GM19351 (cell line): ENCODE measurements at regions not wholly inside any gene's neighbourhood (a gene's known extent, or its start where the extent isn't known, plus 50 kb on each side); places are given as distances from the start of the nearest gene placed in this dataset.

Experiments used
- ATAC-seq: cut with Tn5 transposase; IDR thresholded peaks from one replicate; pipeline ENCODE4 v1.9.1; 2021; ENCODE audit warnings: mild to moderate bottlenecking, moderate library complexity; ENCODE audit not compliant: unreplicated experiment

GRCh38 chr7:110090110-110090820 lies 1000.7 kb upstream of the LRRN3 start:
- ATAC-seq, result peak; percentile 78

GRCh38 chr7:110095372-110096052 lies 995.4 kb upstream of the LRRN3 start:
- no peak for ATAC-seq

- no peak for ATAC-seq
Measured at GRCh38 chr7:110104243-110104642, 986.7 kb upstream of the LRRN3 start.

GRCh38 chr7:110105307-110105706 lies 985.6 kb upstream of the LRRN3 start:
- no peak for ATAC-seq

GRCh38 chr7:110105840-110106239 lies 985.1 kb upstream of the LRRN3 start:
- ATAC-seq, result no peak

GRCh38 chr7:110119883-110120581 lies 970.9 kb upstream of the LRRN3 start:
- ATAC-seq, result no peak

GRCh38 chr7:110129159-110129558 lies 961.8 kb upstream of the LRRN3 start:
- ATAC-seq, result no peak

GRCh38 chr7:110130669-110131068 lies 960.3 kb upstream of the LRRN3 start:
- ATAC-seq, result no peak

- ATAC-seq, result no peak
Measured at GRCh38 chr7:110131344-110131743, 959.6 kb upstream of the LRRN3 start.

GRCh38 chr7:110139056-110139455 lies 951.9 kb upstream of the LRRN3 start:
- no peak for ATAC-seq

GRCh38 chr7:110142939-110143526 lies 947.9 kb upstream of the LRRN3 start:
- no peak for ATAC-seq

- ATAC-seq, result no peak
Measured at GRCh38 chr7:110144599-110144998, 946.3 kb upstream of the LRRN3 start.

GRCh38 chr7:110148054-110148453 lies 942.9 kb upstream of the LRRN3 start:
- no peak for ATAC-seq

GRCh38 chr7:110153222-110153621 lies 937.7 kb upstream of the LRRN3 start:
- no peak for ATAC-seq

GRCh38 chr7:110156511-110156910 lies 934.4 kb upstream of the LRRN3 start:
- ATAC-seq, result no peak

GRCh38 chr7:110157631-110158362 lies 933.1 kb upstream of the LRRN3 start:
- ATAC-seq, result no peak

GRCh38 chr7:110168010-110168409 lies 922.9 kb upstream of the LRRN3 start:
- no peak for ATAC-seq

- ATAC-seq, result no peak
Measured at GRCh38 chr7:110170841-110171240, 920.1 kb upstream of the LRRN3 start.

GRCh38 chr7:110177463-110177862 lies 913.5 kb upstream of the LRRN3 start:
- ATAC-seq, result no peak

GRCh38 chr7:110179037-110179436 lies 911.9 kb upstream of the LRRN3 start:
- no peak for ATAC-seq

- ATAC-seq, result no peak
Measured at GRCh38 chr7:110181768-110182167, 909.2 kb upstream of the LRRN3 start.
